H9 (cell line): ENCODE measurements at regions not wholly inside any gene's neighbourhood (a gene's known extent, or its start where the extent isn't known, plus 50 kb on each side); places are given as distances from the start of the nearest gene placed in this dataset.
"Not testable (repeated sequence)": the region's sequence is repeated elsewhere in the genome, so short reads cannot be mapped to it uniquely, and the experiment has no call there.

ENCODE experiments used
- DNase-seq: peaks from one replicate; pipeline ENCODE4 v3.0.0-alpha.2; 2017
- H2AFZ ChIP-seq: one replicate; pipeline ENCODE4 v1.6.1; 2013; ENCODE audit warnings: mild to moderate bottlenecking, low read length, control low read depth, moderate library complexity
- H2AK5ac ChIP-seq: 2 replicates; pipeline ENCODE4 v1.6.1; 2013; ENCODE audit warnings: low read length, control low read depth, mixed read lengths; ENCODE audit not compliant: insufficient read length
- H2BK120ac ChIP-seq: one replicate; pipeline ENCODE4 v1.6.1; 2013; ENCODE audit warnings: low read depth, mild to moderate bottlenecking, low read length, control low read depth, inconsistent platforms; ENCODE audit not compliant: poor library complexity, severe bottlenecking
- H2BK12ac ChIP-seq: 2 replicates; pipeline ENCODE4 v1.6.1; 2013; ENCODE audit warnings: low read length, control low read depth, mixed read lengths, low read depth; ENCODE audit not compliant: insufficient read length
- H2BK15ac ChIP-seq: 2 replicates; pipeline ENCODE4 v1.6.1; 2013; ENCODE audit warnings: low read depth, low read length, control low read depth
- H2BK20ac ChIP-seq: one replicate; pipeline ENCODE4 v1.6.1; 2013; ENCODE audit warnings: low read depth, mild to moderate bottlenecking, low read length, control low read depth, inconsistent platforms; ENCODE audit not compliant: poor library complexity, severe bottlenecking
- H2BK5ac ChIP-seq: 2 replicates; pipeline ENCODE4 v1.6.1; 2013; ENCODE audit warnings: low read length, control low read depth, mixed read lengths; ENCODE audit not compliant: insufficient read length
- H3K14ac ChIP-seq: 2 replicates; pipeline ENCODE4 v1.6.1; 2013; ENCODE audit warnings: low read length, control low read depth; ENCODE audit not compliant: insufficient read depth
- H3K18ac ChIP-seq: 2 replicates; pipeline ENCODE4 v1.6.1; 2013; ENCODE audit warnings: low read depth, mild to moderate bottlenecking, mixed read lengths, low read length, control low read depth; ENCODE audit not compliant: insufficient read length
- H3K23ac ChIP-seq: 2 replicates; pipeline ENCODE4 v1.6.1; 2013; ENCODE audit warnings: low read length, control low read depth, mixed read lengths, low read depth; ENCODE audit not compliant: insufficient read length
- H3K23me2 ChIP-seq: 2 replicates; pipeline ENCODE4 v1.6.1; 2013; ENCODE audit warnings: low read depth, mild to moderate bottlenecking, mixed read lengths, low read length, control low read depth; ENCODE audit not compliant: insufficient read length, poor library complexity, severe bottlenecking
- H3K27ac ChIP-seq: 2 replicates; pipeline ENCODE4 v1.5.1; 2013; ENCODE audit warnings: low read length, control low read depth, mixed read lengths, low read depth; ENCODE audit not compliant: insufficient read length
- H3K27me3 ChIP-seq: 2 replicates; pipeline ENCODE4 v1.6.1; 2013; ENCODE audit warnings: low read length, control low read depth, inconsistent platforms; ENCODE audit not compliant: insufficient read depth
- H3K4ac ChIP-seq: 2 replicates; pipeline ENCODE4 v1.6.1; 2013; ENCODE audit warnings: low read depth, mild to moderate bottlenecking, control low read depth, inconsistent platforms, low read length, moderate library complexity
- H3K4me1 ChIP-seq: 2 replicates; pipeline ENCODE4 v1.6.1; 2013; ENCODE audit warnings: low read length, control low read depth, inconsistent platforms; ENCODE audit not compliant: insufficient read depth
- H3K4me2 ChIP-seq: 2 replicates; pipeline ENCODE4 v1.6.1; 2013; ENCODE audit warnings: low read length, control low read depth, mixed read lengths; ENCODE audit not compliant: insufficient read length, insufficient read depth
- H3K56ac ChIP-seq: 2 replicates; pipeline ENCODE4 v1.6.1; 2013; ENCODE audit warnings: low read depth, mild to moderate bottlenecking, mixed read lengths, low read length, control low read depth; ENCODE audit not compliant: insufficient read length
- H3K79me1 ChIP-seq: 2 replicates; pipeline ENCODE4 v1.6.1; 2013; ENCODE audit warnings: low read depth, mild to moderate bottlenecking, moderate library complexity, low read length, control low read depth, inconsistent platforms; ENCODE audit not compliant: insufficient read depth, poor library complexity, severe bottlenecking
- H3K79me2 ChIP-seq: 2 replicates; pipeline ENCODE4 v1.6.1; 2013; ENCODE audit warnings: low read length, control low read depth, inconsistent platforms; ENCODE audit not compliant: insufficient read depth
- H3K9ac ChIP-seq: 2 replicates; pipeline ENCODE4 v1.6.1; 2013; ENCODE audit warnings: low read length, control low read depth, mixed read lengths; ENCODE audit not compliant: insufficient read length; ENCODE audit errors: extremely low read depth
- H3K9me3 ChIP-seq: one replicate; pipeline ENCODE4 v1.6.1; 2013; ENCODE audit warnings: low read depth, low read length, inconsistent platforms; ENCODE audit not compliant: control insufficient read depth
- H3T11ph ChIP-seq: one replicate; pipeline ENCODE4 v1.6.1; 2013; ENCODE audit warnings: mild to moderate bottlenecking, low read length, control low read depth, inconsistent platforms
- H4K20me1 ChIP-seq: one replicate; pipeline ENCODE4 v1.6.1; 2013; ENCODE audit not compliant: control insufficient read depth, insufficient read length, insufficient read depth
- H4K5ac ChIP-seq: 2 replicates; pipeline ENCODE4 v1.6.1; 2013; ENCODE audit warnings: low read depth, mild to moderate bottlenecking, mixed read lengths, low read length, control low read depth; ENCODE audit not compliant: insufficient read length
- H4K8ac ChIP-seq: replicated peaks from 2 replicates; pipeline ENCODE4 v1.6.1; 2013; ENCODE audit warnings: low read length, control low read depth, mixed read lengths, low read depth; ENCODE audit not compliant: insufficient read length
- H4K91ac ChIP-seq: 2 replicates; pipeline ENCODE4 v1.6.1; 2013; ENCODE audit warnings: low read depth, mild to moderate bottlenecking, moderate library complexity, mixed read lengths, low read length, control low read depth; ENCODE audit not compliant: insufficient read length
- H3K27ac Mint-ChIP-seq, 3 experiments: 2 replicates in 2 of 3; 3 replicates in 1 of 3; pipeline ENCODE4 v1.8.0; 2020 to 2021; ENCODE audit warnings: mixed read lengths in 3 of 3, mild to moderate bottlenecking in 1 of 3, moderate library complexity in 1 of 3
- H3K27me3 Mint-ChIP-seq: 2 replicates; pipeline ENCODE4 v1.8.0; 2021; ENCODE audit warnings: low read depth, mild to moderate bottlenecking, moderate library complexity, mixed read lengths
- H3K36me3 Mint-ChIP-seq, 3 experiments: 2 replicates in 2 of 3; 3 replicates in 1 of 3; pipeline ENCODE4 v1.8.0; 2020 to 2021; ENCODE audit warnings: low read depth in 3 of 3, mixed read lengths in 3 of 3; ENCODE audit not compliant: insufficient read depth in 1 of 3
- H3K4me1 Mint-ChIP-seq, 2 experiments: 2 replicates each; pipeline ENCODE4 v1.8.0; 2020; ENCODE audit warnings: mixed read lengths in 2 of 2
- H3K4me3 Mint-ChIP-seq, 2 experiments: 2 replicates in 1 of 2; 3 replicates in 1 of 2; pipeline ENCODE4 v1.8.0; 2020 to 2021; ENCODE audit warnings: mild to moderate bottlenecking in 2 of 2, mixed read lengths in 2 of 2, moderate library complexity in 1 of 2
- H3K9me3 Mint-ChIP-seq, 2 experiments: 2 replicates in 1 of 2; 3 replicates in 1 of 2; pipeline ENCODE4 v1.8.0; 2020; ENCODE audit warnings: mild to moderate bottlenecking in 2 of 2, mixed read lengths in 2 of 2, moderate library complexity in 1 of 2
- WGBS: extraction: QIAGEN DNeasy Blood & Tissue Kit; methylation state at CpG from one replicate; pipeline ENCODE4 v1.1.7; 2013; ENCODE audit warnings: missing lambda C conversion rate, low lambda C conversion rate, mixed read lengths; ENCODE audit not compliant: insufficient read length; ENCODE audit errors: extremely low coverage; 5-methylcytosine and 5-hydroxymethylcytosine counted together
- TF ChIP-seq, protein P1 (sequence below): fragments of 200-600 bp; sonication (generic); conservative IDR thresholded peaks from 3 replicates; pipeline ENCODE4 v1.8.0; 2021; ENCODE audit warnings: antibody characterized with exemption, mild to moderate bottlenecking

- H3K4me2 ChIP-seq, H2BK120ac ChIP-seq, H3K14ac ChIP-seq, H3K4me1 ChIP-seq, H3K27ac ChIP-seq, H4K91ac ChIP-seq, H3K4me3 Mint-ChIP-seq, H3K18ac ChIP-seq, H3K9ac ChIP-seq, H3K23me2 ChIP-seq, H2BK20ac ChIP-seq, H3K27me3 Mint-ChIP-seq, H4K8ac ChIP-seq, H2BK12ac ChIP-seq, H3K27me3 ChIP-seq, H2BK15ac ChIP-seq, H3K79me1 ChIP-seq, H3K4ac ChIP-seq, H3T11ph ChIP-seq, H3K56ac ChIP-seq, H2AFZ ChIP-seq, DNase-seq, H4K5ac ChIP-seq, H2AK5ac ChIP-seq, H2BK5ac ChIP-seq, H3K23ac ChIP-seq, H4K20me1 ChIP-seq, H3K79me2 ChIP-seq: not testable (repeated sequence)
- H3K36me3 Mint-ChIP-seq = peaks cover 7 to 41% (median 14%) of the 10 kb centered on the region in 3 experiments; a peak in 6 of 7 replicates
- H3K4me1 Mint-ChIP-seq = peaks cover 0 to 14% of the 10 kb centered on the region in 2 experiments; a peak in 2 of 4 replicates
- TF ChIP-seq, protein P1, sequence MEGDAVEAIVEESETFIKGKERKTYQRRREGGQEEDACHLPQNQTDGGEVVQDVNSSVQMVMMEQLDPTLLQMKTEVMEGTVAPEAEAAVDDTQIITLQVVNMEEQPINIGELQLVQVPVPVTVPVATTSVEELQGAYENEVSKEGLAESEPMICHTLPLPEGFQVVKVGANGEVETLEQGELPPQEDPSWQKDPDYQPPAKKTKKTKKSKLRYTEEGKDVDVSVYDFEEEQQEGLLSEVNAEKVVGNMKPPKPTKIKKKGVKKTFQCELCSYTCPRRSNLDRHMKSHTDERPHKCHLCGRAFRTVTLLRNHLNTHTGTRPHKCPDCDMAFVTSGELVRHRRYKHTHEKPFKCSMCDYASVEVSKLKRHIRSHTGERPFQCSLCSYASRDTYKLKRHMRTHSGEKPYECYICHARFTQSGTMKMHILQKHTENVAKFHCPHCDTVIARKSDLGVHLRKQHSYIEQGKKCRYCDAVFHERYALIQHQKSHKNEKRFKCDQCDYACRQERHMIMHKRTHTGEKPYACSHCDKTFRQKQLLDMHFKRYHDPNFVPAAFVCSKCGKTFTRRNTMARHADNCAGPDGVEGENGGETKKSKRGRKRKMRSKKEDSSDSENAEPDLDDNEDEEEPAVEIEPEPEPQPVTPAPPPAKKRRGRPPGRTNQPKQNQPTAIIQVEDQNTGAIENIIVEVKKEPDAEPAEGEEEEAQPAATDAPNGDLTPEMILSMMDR = peak; percentile 68; the same call in 2 of the 3 replicates
- H3K9me3 ChIP-seq = peaks cover 22% of the 10 kb centered on the region
- no CpG with 5 or more reads among the region's 6 CpGs for WGBS
- H3K27ac Mint-ChIP-seq = peak overlapping the region in 1 of 3 experiments; percentile 55; a peak in 2 of 7 replicates
- H3K9me3 Mint-ChIP-seq = peaks cover 36 to 39% of the 10 kb centered on the region in 2 experiments
Measured at GRCh38 chr6:66258731-66259487, 551.9 kb upstream of the EYS start.
